ENCODE measurements at regions not wholly inside any gene's neighbourhood (a gene's known extent, or its start where the extent isn't known, plus 50 kb on each side); places are given as distances from the start of the nearest gene placed in this dataset.

- no peak for DNase-seq
- no peaks in the 10 kb centered on the region for H3K9me3 ChIP-seq
- no peak overlapping the region for H3K27ac ChIP-seq
- no peaks in the 10 kb centered on the region for H3K27me3 ChIP-seq
- no peak for TF ChIP-seq CTCF (IDR thresholded peaks at IDR 0.05)
- TF ChIP-seq POLR2A (IDR thresholded peaks at IDR 0.05) = no peak
- H3K36me3 ChIP-seq = no peaks in the 10 kb centered on the region
- H3K4me1 ChIP-seq = no peaks in the 10 kb centered on the region
- H3K4me3 ChIP-seq = no peak overlapping the region
Observed at GRCh38 chr2:83961512-83961911, 497.6 kb downstream of the SUCLG1 start.

- H3K27me3 ChIP-seq = no peaks in the 10 kb centered on the region
- H3K27ac ChIP-seq = no peak overlapping the region
- no peak overlapping the region for H3K4me3 ChIP-seq
- TF ChIP-seq CTCF (IDR thresholded peaks at IDR 0.05) (no peak), POLR2A (IDR thresholded peaks at IDR 0.05) (no peak)
- no peak for DNase-seq
- no peaks in the 10 kb centered on the region for H3K4me1 ChIP-seq
- H3K36me3 ChIP-seq = no peaks in the 10 kb centered on the region
- H3K9me3 ChIP-seq = no peaks in the 10 kb centered on the region
Observed at GRCh38 chr2:83960371-83960770, 498.7 kb downstream of the SUCLG1 start.

DNA sequence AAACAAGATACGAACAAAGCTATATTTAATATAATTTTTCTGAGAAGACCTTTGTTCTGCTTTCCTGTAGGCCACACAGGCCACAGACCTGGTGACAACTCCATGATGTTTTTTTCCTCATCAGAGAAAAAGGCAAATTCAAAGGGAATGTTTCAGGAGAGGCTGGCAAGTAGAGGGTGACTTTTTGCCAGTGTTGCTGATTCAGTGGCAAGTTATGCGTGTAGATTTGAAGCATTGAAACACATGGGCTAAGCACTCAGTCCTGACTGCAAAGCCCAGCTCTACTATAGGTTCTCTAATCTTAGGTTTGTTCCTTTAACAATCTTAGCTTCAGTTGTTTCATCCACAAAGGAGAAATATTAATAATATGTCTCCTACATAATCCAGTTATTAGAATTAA, 499.8 kb downstream of the SUCLG1 start:
- H3K36me3 ChIP-seq = no peaks in the 10 kb centered on the region
- H3K4me1 ChIP-seq = no peaks in the 10 kb centered on the region
- no peaks in the 10 kb centered on the region for H3K27me3 ChIP-seq
- H3K4me3 ChIP-seq = no peak overlapping the region
- TF ChIP-seq CTCF (IDR thresholded peaks at IDR 0.05) = no peak
- no peak for TF ChIP-seq POLR2A (IDR thresholded peaks at IDR 0.05)
- DNase-seq = no peak
- H3K9me3 ChIP-seq = no peaks in the 10 kb centered on the region
- H3K27ac ChIP-seq = no peak overlapping the region

- Histone ChIP-seq H3K4me1 (no peaks in the 10 kb centered on the region), H3K36me3 (no peaks in the 10 kb centered on the region), H3K27me3 (no peaks in the 10 kb centered on the region), H3K27ac (no peak overlapping the region), H3K9me3 (no peaks in the 10 kb centered on the region), H3K4me3 (no peak overlapping the region)
- DNase-seq = no peak
- TF ChIP-seq CTCF (IDR thresholded peaks at IDR 0.05) (no peak), POLR2A (IDR thresholded peaks at IDR 0.05) (no peak)
Observed at GRCh38 chr2:83956991-83957390, 502.1 kb downstream of the SUCLG1 start.

DNA sequence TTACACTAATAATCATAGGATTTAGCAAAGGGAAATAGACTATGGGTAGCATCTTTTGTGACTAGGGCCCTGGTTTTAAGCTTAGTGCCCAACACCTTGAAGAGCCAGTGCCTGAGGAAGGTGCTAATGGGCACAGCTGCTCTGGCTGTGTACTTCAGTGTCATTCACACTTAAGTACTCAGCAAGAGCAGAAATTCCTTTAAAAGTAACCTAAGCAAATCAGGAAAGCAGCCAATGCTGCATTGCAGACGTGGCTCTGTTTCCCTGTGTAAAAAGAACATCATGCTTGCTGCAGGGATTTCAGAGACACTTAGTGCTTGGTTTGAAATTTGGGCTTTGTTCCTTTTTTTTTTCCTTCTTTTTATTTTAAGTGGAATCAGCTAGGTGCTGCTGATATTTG, 505.4 kb downstream of the SUCLG1 start:
- TF ChIP-seq CTCF (IDR thresholded peaks at IDR 0.05) (no peak), POLR2A (IDR thresholded peaks at IDR 0.05) (no peak)
- no peak for DNase-seq
- no peaks in the 10 kb centered on the region for H3K9me3 ChIP-seq
- H3K4me1 ChIP-seq = no peaks in the 10 kb centered on the region
- no peaks in the 10 kb centered on the region for H3K27me3 ChIP-seq
- no peaks in the 10 kb centered on the region for H3K36me3 ChIP-seq
- H3K4me3 ChIP-seq = no peak overlapping the region
- H3K27ac ChIP-seq = no peak overlapping the region

DNA sequence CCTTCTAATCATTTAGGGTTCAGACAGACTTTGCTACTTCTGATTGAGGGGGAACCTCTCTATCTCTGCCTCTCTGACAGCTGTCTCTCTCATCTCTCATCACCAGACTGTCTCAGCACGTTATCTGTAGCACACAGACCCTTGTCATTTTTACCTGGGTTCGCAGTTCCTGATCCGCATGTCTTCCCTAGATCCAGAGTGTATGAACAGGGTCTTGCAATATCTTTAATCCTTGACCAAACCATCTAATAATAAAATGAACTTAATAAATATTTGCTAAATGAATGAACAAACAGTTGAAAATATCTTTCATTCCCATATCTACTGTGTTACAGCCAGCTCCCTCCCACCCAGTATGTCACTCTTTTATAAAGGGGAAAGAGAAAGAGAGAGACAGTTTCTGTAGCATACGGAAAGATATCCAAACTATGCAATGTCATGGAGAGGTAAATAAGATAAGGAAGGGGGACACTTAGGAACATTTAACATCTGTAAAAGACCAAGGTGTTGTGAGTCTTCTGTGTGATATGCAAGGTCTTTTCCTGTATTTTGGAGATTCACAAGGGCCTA, 507.6 kb downstream of the SUCLG1 start:
- Histone ChIP-seq H3K27ac (no peak overlapping the region), H3K9me3 (no peaks in the 10 kb centered on the region), H3K27me3 (no peaks in the 10 kb centered on the region), H3K4me1 (no peaks in the 10 kb centered on the region), H3K36me3 (no peaks in the 10 kb centered on the region), H3K4me3 (no peak overlapping the region)
- DNase-seq = no peak
- TF ChIP-seq POLR2A (IDR thresholded peaks at IDR 0.05) = no peak
- no peak for TF ChIP-seq CTCF (IDR thresholded peaks at IDR 0.05)
